Gastrocnemius medialis (tissue), 4 donors: ENCODE measurements at regions not wholly inside any gene's neighbourhood (a gene's known extent, or its start where the extent isn't known, plus 50 kb on each side); places are given as distances from the start of the nearest gene placed in this dataset.

ENCODE experiments used
- ATAC-seq, 2 donors: fragments of 150-250 bp; one replicate each; pipeline ENCODE4 v1.9.1; 2016
- DNase-seq, 2 donors: peaks; one replicate each; pipeline ENCODE4 v3.0.0-alpha.2; 2019
- H3K27ac ChIP-seq, 4 donors: fragments of 200-600 bp; sonication (generic); 1 replicate in 1 of 4; 2 replicates in 3 of 4; pipeline ENCODE4 v1.5.1; 2016 to 2018; ENCODE audit warnings: mild to moderate bottlenecking in 2 of 4, moderate library complexity in 1 of 4
- H3K27me3 ChIP-seq, 3 donors: fragments of 200-600 bp; sonication (generic) in 2 of 3; 1 replicate in 1 of 3; 2 replicates in 2 of 3; pipeline versions ENCODE4 v1.5.1 to v1.6.0; 2016 to 2019; ENCODE audit warnings: mild to moderate bottlenecking in 1 of 3, moderate library complexity in 1 of 3
- H3K36me3 ChIP-seq, 2 donors: fragments of 200-600 bp; sonication (generic) in 1 of 2; one replicate each; pipeline ENCODE4 v1.5.1; 2017 to 2018
- H3K4me1 ChIP-seq, 2 donors: fragments of 200-600 bp; sonication (generic) in 1 of 2; one replicate each; pipeline ENCODE4 v1.5.1; 2016 to 2017; ENCODE audit warnings: mild to moderate bottlenecking in 2 of 2
- H3K4me3 ChIP-seq, 4 donors: fragments of 200-600 bp; sonication (generic) in 3 of 4; 1 replicate in 1 of 4; 2 replicates in 3 of 4; pipeline ENCODE4 v1.5.1; 2016 to 2019; ENCODE audit warnings: mild to moderate bottlenecking in 2 of 4
- H3K9me3 ChIP-seq, 3 donors: fragments of 200-600 bp; sonication (generic) in 2 of 3; 1 replicate in 1 of 3; 2 replicates in 2 of 3; pipeline ENCODE4 v1.5.1; 2016 to 2019
- POLR2A ChIP-seq, 2 donors: fragments of 450-650 bp; IDR thresholded peaks; one replicate each; pipeline ENCODE4 v1.6.1; 2017; ENCODE audit warnings: antibody characterized with exemption in 2 of 2, mild to moderate bottlenecking in 2 of 2, moderate library complexity in 2 of 2
- in situ Hi-C, 4 donors: fragments of 200-750 bp; cut with MboI; loops; one replicate each; pipeline versions ENCODE4 v1.15.0 to v1.8.0; 2017; ENCODE audit warnings: low sequenced_read_pairs in 4 of 4
- intact Hi-C: fragments of 100-400 bp; cut with DNase I; formaldehyde crosslinking; loops from one replicate; pipeline ENCODE4 v1.15.1; 2023; ENCODE audit warnings: low total_unique reads
- TF ChIP-seq, protein P1 (sequence below), 5 experiments: fragments of 450-650 bp in 3 of 5; fragments of 200-600 bp in 2 of 5; sonication (generic) in 2 of 5; IDR thresholded peaks in 4 of 5; conservative IDR thresholded peaks in 1 of 5; 1 replicate in 4 of 5; 2 replicates in 1 of 5; pipeline ENCODE4 v1.5.1; 2016 to 2019; ENCODE audit warnings: antibody characterized with exemption in 5 of 5, mild to moderate bottlenecking in 3 of 5, moderate library complexity in 3 of 5

DNA sequence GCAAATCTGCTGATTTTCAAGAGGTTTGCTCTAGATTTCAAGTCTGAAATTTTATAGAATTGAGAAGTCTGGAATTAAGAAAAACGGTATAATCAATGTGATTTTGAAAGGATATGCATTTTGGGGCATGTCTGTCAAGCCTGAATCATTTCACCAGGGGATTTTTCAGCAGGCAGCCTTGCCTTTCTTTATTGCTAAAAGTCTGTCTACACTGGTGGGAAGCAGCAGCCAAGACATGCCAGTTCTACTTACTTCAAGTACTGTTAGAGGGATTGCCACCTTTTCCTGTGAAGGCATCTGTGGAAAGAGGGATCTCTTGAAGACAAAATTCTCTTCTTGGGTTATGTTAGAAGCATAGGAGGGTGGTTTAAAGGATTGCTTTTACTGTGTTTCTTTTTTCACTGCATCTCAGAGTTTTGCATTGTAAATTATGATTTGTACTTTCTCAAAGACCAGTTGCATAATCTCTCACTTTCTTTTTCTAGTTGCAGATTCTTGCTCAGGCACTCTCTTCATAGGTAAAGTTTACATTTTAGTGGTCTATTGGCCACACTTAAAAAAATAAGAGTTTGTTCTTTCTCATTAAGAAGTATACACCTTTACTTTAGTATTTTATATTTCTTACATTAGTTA lies 837.0 kb downstream of the GALC start:
- H3K27me3 ChIP-seq: no peaks in the 10 kb centered on the region
- H3K4me3 ChIP-seq: no peak overlapping the region
- no peaks in the 10 kb centered on the region for H3K4me1 ChIP-seq
- DNase-seq: no peak
- in situ Hi-C loops (no loop called here), intact Hi-C loops (no loop called here)
- TF ChIP-seq POLR2A (IDR thresholded peaks at IDR 0.05): no peak
- TF ChIP-seq, protein P1, sequence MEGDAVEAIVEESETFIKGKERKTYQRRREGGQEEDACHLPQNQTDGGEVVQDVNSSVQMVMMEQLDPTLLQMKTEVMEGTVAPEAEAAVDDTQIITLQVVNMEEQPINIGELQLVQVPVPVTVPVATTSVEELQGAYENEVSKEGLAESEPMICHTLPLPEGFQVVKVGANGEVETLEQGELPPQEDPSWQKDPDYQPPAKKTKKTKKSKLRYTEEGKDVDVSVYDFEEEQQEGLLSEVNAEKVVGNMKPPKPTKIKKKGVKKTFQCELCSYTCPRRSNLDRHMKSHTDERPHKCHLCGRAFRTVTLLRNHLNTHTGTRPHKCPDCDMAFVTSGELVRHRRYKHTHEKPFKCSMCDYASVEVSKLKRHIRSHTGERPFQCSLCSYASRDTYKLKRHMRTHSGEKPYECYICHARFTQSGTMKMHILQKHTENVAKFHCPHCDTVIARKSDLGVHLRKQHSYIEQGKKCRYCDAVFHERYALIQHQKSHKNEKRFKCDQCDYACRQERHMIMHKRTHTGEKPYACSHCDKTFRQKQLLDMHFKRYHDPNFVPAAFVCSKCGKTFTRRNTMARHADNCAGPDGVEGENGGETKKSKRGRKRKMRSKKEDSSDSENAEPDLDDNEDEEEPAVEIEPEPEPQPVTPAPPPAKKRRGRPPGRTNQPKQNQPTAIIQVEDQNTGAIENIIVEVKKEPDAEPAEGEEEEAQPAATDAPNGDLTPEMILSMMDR (IDR thresholded peaks at IDR 0.05 in 4 of 5, conservative IDR thresholded peaks at IDR 0.05 in 1 of 5): no peak
- H3K27ac ChIP-seq: no peak overlapping the region
- no peak for ATAC-seq
- H3K9me3 ChIP-seq: no peaks in the 10 kb centered on the region
- no peaks in the 10 kb centered on the region for H3K36me3 ChIP-seq

DNA sequence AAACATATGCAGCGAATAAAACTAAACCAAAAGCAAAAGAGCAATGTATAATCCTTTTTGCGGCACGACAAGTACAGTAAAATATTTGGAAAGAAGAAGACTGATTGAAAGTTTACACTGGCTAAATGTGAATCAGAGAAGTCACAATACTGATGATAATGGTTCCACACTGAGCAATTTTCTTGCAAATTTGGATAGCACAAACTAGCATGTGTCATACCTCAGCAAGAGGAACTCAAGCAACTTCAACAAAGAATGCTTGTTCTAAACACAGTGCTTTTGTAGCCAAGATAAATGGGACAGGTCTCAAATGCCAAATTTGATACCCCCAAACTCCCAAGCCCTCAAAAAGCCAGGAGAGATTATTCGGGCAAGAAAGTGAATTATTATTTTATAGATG lies 839.1 kb downstream of the GALC start:
- H3K4me1 ChIP-seq: no peaks in the 10 kb centered on the region
- in situ Hi-C loops: no loop called here
- H3K9me3 ChIP-seq: no peaks in the 10 kb centered on the region
- no peaks in the 10 kb centered on the region for H3K36me3 ChIP-seq
- TF ChIP-seq, protein P1 (IDR thresholded peaks at IDR 0.05 in 4 of 5, conservative IDR thresholded peaks at IDR 0.05 in 1 of 5): no peak
- TF ChIP-seq POLR2A (IDR thresholded peaks at IDR 0.05): no peak
- intact Hi-C loops: no loop called here
- no peak overlapping the region for H3K27ac ChIP-seq
- DNase-seq: no peak
- no peaks in the 10 kb centered on the region for H3K27me3 ChIP-seq
- no peak for ATAC-seq
- H3K4me3 ChIP-seq: no peak overlapping the region

DNA sequence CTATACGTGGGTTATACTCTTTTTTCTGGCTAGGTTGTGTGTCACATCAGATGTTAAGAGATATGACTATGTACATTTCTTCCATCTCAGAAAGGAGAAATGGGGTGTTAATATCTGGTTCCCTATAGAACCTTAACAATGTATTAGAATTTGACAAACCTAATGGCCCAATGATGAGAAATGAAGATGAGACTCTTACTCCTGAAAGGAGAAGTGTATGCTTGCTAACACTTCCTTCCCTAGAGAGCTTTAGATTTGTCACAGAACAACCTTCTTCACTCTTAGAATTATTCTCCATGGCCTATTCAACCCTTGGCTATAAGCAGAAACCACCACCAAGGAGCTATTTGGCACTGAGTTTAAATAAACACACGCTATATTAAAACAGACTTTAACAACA lies 839.6 kb downstream of the GALC start:
- ATAC-seq: no peak
- TF ChIP-seq POLR2A (IDR thresholded peaks at IDR 0.05): no peak
- TF ChIP-seq, protein P1 (IDR thresholded peaks at IDR 0.05 in 4 of 5, conservative IDR thresholded peaks at IDR 0.05 in 1 of 5): no peak
- H3K36me3 ChIP-seq: no peaks in the 10 kb centered on the region
- in situ Hi-C loops (no loop called here), intact Hi-C loops (no loop called here)
- no peaks in the 10 kb centered on the region for H3K27me3 ChIP-seq
- no peak for DNase-seq
- no peak overlapping the region for H3K27ac ChIP-seq
- H3K9me3 ChIP-seq: no peaks in the 10 kb centered on the region
- no peaks in the 10 kb centered on the region for H3K4me1 ChIP-seq
- H3K4me3 ChIP-seq: no peak overlapping the region

DNA sequence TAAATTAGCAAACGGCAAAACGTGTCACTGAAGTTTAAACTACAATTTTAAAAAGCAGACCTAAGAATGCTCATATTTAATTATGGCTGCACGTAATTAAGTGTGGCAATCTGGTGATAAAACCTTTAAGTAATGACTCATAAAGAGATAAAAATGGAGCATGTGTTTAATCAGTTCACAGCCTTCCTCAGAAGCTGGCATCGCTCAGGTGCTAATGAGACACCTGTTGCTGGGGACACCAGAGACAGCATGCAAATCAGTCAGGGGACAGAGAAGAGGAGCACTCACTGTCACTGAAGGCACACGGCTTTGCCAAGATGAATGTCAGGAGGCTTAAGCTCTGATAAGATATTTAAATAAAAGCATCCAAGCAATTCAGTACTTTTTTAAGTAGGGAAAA lies 840.3 kb downstream of the GALC start:
- DNase-seq: no peak
- intact Hi-C loops: no loop called here

More for the DNA sequence above, 840.3 kb downstream of the GALC start:
- no peak overlapping the region for H3K27ac ChIP-seq
- no peak overlapping the region for H3K4me3 ChIP-seq
- H3K36me3 ChIP-seq: no peaks in the 10 kb centered on the region
- no peaks in the 10 kb centered on the region for H3K9me3 ChIP-seq
- no peaks in the 10 kb centered on the region for H3K27me3 ChIP-seq
- no peak for ATAC-seq
- no peaks in the 10 kb centered on the region for H3K4me1 ChIP-seq
- in situ Hi-C loops: no loop called here
- no peak for TF ChIP-seq POLR2A (IDR thresholded peaks at IDR 0.05)
- TF ChIP-seq, protein P1 (IDR thresholded peaks at IDR 0.05 in 4 of 5, conservative IDR thresholded peaks at IDR 0.05 in 1 of 5): no peak
